ENCODE measurements at regions not wholly inside any gene's neighbourhood (a gene's known extent, or its start where the extent isn't known, plus 50 kb on each side); places are given as distances from the start of the nearest gene placed in this dataset.

- H3K9me3 ChIP-seq (ENCODE audit: control insufficient read depth in 1 of 2, insufficient read depth in 1 of 2, low read depth in 1 of 2, low read length in 2 of 2) = no peaks in the 10 kb centered on the region
- no peaks in the 10 kb centered on the region for H3K4me1 ChIP-seq (ENCODE audit: control insufficient read depth in 1 of 2, insufficient read depth in 2 of 2, low read length in 2 of 2)
- no peak overlapping the region for H3K27ac ChIP-seq (ENCODE audit: low read depth, low read length)
- RAD21 ChIA-PET (ENCODE audit: low non-redundant PET in 1 of 2, low total read pairs in 2 of 2, uncharacterized antibody in 2 of 2, unreplicated experiment in 2 of 2) = no interaction called here
- H3K4me3 ChIP-seq (replicated peaks in 1 of 2; ENCODE audit: low read depth in 1 of 2, low read length in 2 of 2) = no peak overlapping the region
- DNase-seq (ENCODE audit: low read depth, low spot score) = no peak
- no peaks in the 10 kb centered on the region for H3K79me2 ChIP-seq (ENCODE audit: insufficient read depth, low read length)
- no peak overlapping the region for H3K9ac ChIP-seq (ENCODE audit: low read length)
- no peaks in the 10 kb centered on the region for H4K20me1 ChIP-seq (ENCODE audit: insufficient read depth)
- POLR2A ChIA-PET = no interaction called here
- peak; percentile 62 for ATAC-seq
- BruUV-seq (replicated peaks) = no TSS peak
- H3K36me3 ChIP-seq (ENCODE audit: control insufficient read depth in 1 of 2, insufficient read depth in 2 of 2, low read length in 2 of 2) = no peaks in the 10 kb centered on the region
- no peak overlapping the region for H2AFZ ChIP-seq (ENCODE audit: low read depth, low read length, poor library complexity, severe bottlenecking)
- TF ChIP-seq SIN3A (IDR thresholded peaks at IDR 0.05; ENCODE audit: low read depth) (no peak), RAD21 (IDR thresholded peaks at IDR 0.05; ENCODE audit: low read depth) (no peak), POLR2AphosphoS5 (IDR thresholded peaks at IDR 0.05; ENCODE audit: low read depth, low read length) (no peak), CTCF (IDR thresholded peaks at IDR 0.05 in 2 of 3, conservative IDR thresholded peaks at IDR 0.05 in 1 of 3; ENCODE audit: borderline replicate concordance in 1 of 3, insufficient read depth in 1 of 3, low read depth in 2 of 3, low read length in 2 of 3) (peak in 1 of 3 experiments; percentile 20; a peak in 1 of 6 replicates), CBX3 (IDR thresholded peaks at IDR 0.05; ENCODE audit: low read depth) (no peak)
- no peaks in the 10 kb centered on the region for H3K27me3 ChIP-seq (ENCODE audit: insufficient read depth, low read length)
- H3K4me2 ChIP-seq (ENCODE audit: low read length) = no peak overlapping the region
- no peaks in the 10 kb centered on the region for H3K9me2 ChIP-seq (ENCODE audit: insufficient read depth)
- CTCF ChIA-PET = no interaction called here
- intact Hi-C loops (cut with micrococcal nuclease) = no loop called here
These were observed 1802.5 kb downstream of the EFNA5 start for GRCh38 chr5:105868038-105868780.

- Histone ChIP-seq H3K27me3 (ENCODE audit: insufficient read depth, low read length) (no peaks in the 10 kb centered on the region), H3K36me3 (ENCODE audit: control insufficient read depth in 1 of 2, insufficient read depth in 2 of 2, low read length in 2 of 2) (no peaks in the 10 kb centered on the region), H4K20me1 (ENCODE audit: insufficient read depth) (no peaks in the 10 kb centered on the region), H3K9me3 (ENCODE audit: control insufficient read depth in 1 of 2, insufficient read depth in 1 of 2, low read depth in 1 of 2, low read length in 2 of 2) (no peaks in the 10 kb centered on the region), H3K4me3 (replicated peaks in 1 of 2; ENCODE audit: low read depth in 1 of 2, low read length in 2 of 2) (no peak overlapping the region), H3K79me2 (ENCODE audit: insufficient read depth, low read length) (no peaks in the 10 kb centered on the region), H3K9me2 (ENCODE audit: insufficient read depth) (no peaks in the 10 kb centered on the region), H3K4me1 (ENCODE audit: control insufficient read depth in 1 of 2, insufficient read depth in 2 of 2, low read length in 2 of 2) (no peaks in the 10 kb centered on the region), H3K4me2 (ENCODE audit: low read length) (no peak overlapping the region), H3K27ac (ENCODE audit: low read depth, low read length) (no peak overlapping the region), H2AFZ (ENCODE audit: low read depth, low read length, poor library complexity, severe bottlenecking) (no peak overlapping the region), H3K9ac (ENCODE audit: low read length) (no peak overlapping the region)
- RAD21 ChIA-PET (ENCODE audit: low non-redundant PET in 1 of 2, low total read pairs in 2 of 2, uncharacterized antibody in 2 of 2, unreplicated experiment in 2 of 2) = no interaction called here
- POLR2A ChIA-PET = no interaction called here
- no TSS peak for BruUV-seq (replicated peaks)
- CTCF ChIA-PET = no interaction called here
- no peak for DNase-seq (ENCODE audit: low read depth, low spot score)
- ATAC-seq = no peak
- intact Hi-C loops (cut with micrococcal nuclease) = no loop called here
- no peak for TF ChIP-seq ELF1 (IDR thresholded peaks at IDR 0.05; ENCODE audit: borderline replicate concordance, low read depth)
- no peak for TF ChIP-seq FOSL1 (IDR thresholded peaks at IDR 0.05; ENCODE audit: low read depth)
- TF ChIP-seq REST (IDR thresholded peaks at IDR 0.05; ENCODE audit: low read depth) = no peak
- no peak for TF ChIP-seq SIN3A (IDR thresholded peaks at IDR 0.05; ENCODE audit: low read depth)
- TF ChIP-seq CBX3 (IDR thresholded peaks at IDR 0.05; ENCODE audit: low read depth) = no peak
- TF ChIP-seq EGR1 (IDR thresholded peaks at IDR 0.05; ENCODE audit: low read depth) = no peak
- TF ChIP-seq ZBTB33 (IDR thresholded peaks at IDR 0.05; ENCODE audit: extremely low read depth, insufficient replicate concordance, low read length) = no peak
- no peak for TF ChIP-seq ATF3 (IDR thresholded peaks at IDR 0.05)
- TF ChIP-seq POLR2AphosphoS5 (IDR thresholded peaks at IDR 0.05; ENCODE audit: low read depth, low read length) = no peak
These were observed 1804.9 kb downstream of the EFNA5 start for GRCh38 chr5:105865834-105866233.

Data from HCT116 (cell line).